OCI-LY1 (cell line): ENCODE measurements at regions not wholly inside any gene's neighbourhood (a gene's known extent, or its start where the extent isn't known, plus 50 kb on each side); places are given as distances from the start of the nearest gene placed in this dataset.

Experiments
- H2AFZ ChIP-seq: fragments of 200-600 bp; sonication (generic), shearing (Covaris generic); 2 replicates; pipeline ENCODE4 v1.6.0; 2014; ENCODE audit warnings: antibody characterized with exemption, mild to moderate bottlenecking, low read length
- H3F3A ChIP-seq: fragments of 200-600 bp; sonication (generic), shearing (Covaris generic); 2 replicates; pipeline ENCODE4 v1.6.0; 2014; ENCODE audit warnings: mild to moderate bottlenecking, antibody characterized with exemption, low read length, moderate library complexity; ENCODE audit not compliant: insufficient read depth
- H3K27ac ChIP-seq: fragments of 200-600 bp; sonication (generic); 2 replicates; pipeline ENCODE4 v1.5.1; 2014; ENCODE audit warnings: low read length, mixed run types, mild to moderate bottlenecking, low read depth; ENCODE audit not compliant: poor library complexity, severe bottlenecking
- H3K27me3 ChIP-seq: fragments of 200-600 bp; sonication (generic); 2 replicates; pipeline ENCODE4 v1.6.0; 2014; ENCODE audit warnings: antibody characterized with exemption, mild to moderate bottlenecking, low read length, moderate library complexity; ENCODE audit not compliant: insufficient read depth
- H3K36me3 ChIP-seq: fragments of 200-600 bp; sonication (generic); 2 replicates; pipeline ENCODE4 v1.6.1; 2014; ENCODE audit warnings: mild to moderate bottlenecking, antibody characterized with exemption, low read length, moderate library complexity, mixed read lengths; ENCODE audit not compliant: insufficient read depth
- H3K4me1 ChIP-seq: fragments of 200-600 bp; sonication (generic); 2 replicates; pipeline ENCODE4 v1.5.1; 2014; ENCODE audit warnings: mild to moderate bottlenecking, low read length, moderate library complexity; ENCODE audit not compliant: insufficient read depth, severe bottlenecking
- H3K4me2 ChIP-seq: fragments of 200-600 bp; sonication (generic), shearing (Covaris generic); 2 replicates; pipeline ENCODE4 v1.6.1; 2014; ENCODE audit warnings: low read length
- H3K4me3 ChIP-seq: fragments of 200-600 bp; sonication (generic); 2 replicates; pipeline ENCODE4 v1.5.1; 2014; ENCODE audit warnings: low read length, low read depth, mild to moderate bottlenecking, mixed read lengths; ENCODE audit not compliant: poor library complexity, severe bottlenecking
- H3K79me2 ChIP-seq: fragments of 200-600 bp; shearing (Covaris generic); 2 replicates; pipeline ENCODE4 v1.6.1; 2016; ENCODE audit warnings: mixed run types, low read length, mixed read lengths; ENCODE audit not compliant: insufficient read depth
- H3K9ac ChIP-seq: fragments of 200-600 bp; sonication (generic), shearing (Covaris generic); 2 replicates; pipeline ENCODE4 v1.6.1; 2014; ENCODE audit warnings: mild to moderate bottlenecking, low read length, mixed read lengths
- H3K9me2 ChIP-seq: fragments of 200-600 bp; sonication (generic), shearing (Covaris generic); 2 replicates; pipeline ENCODE4 v1.6.1; 2014; ENCODE audit warnings: low read depth, mild to moderate bottlenecking, low read length, mixed read lengths
- H3K9me3 ChIP-seq: fragments of 200-600 bp; shearing (Covaris generic); 2 replicates; pipeline ENCODE4 v1.6.1; 2014; ENCODE audit warnings: low read length, mixed read lengths
- H4K20me1 ChIP-seq: fragments of 200-600 bp; sonication (generic), shearing (Covaris generic); 2 replicates; pipeline ENCODE4 v1.6.0; 2016; ENCODE audit warnings: mild to moderate bottlenecking, low read length; ENCODE audit not compliant: insufficient read depth
- EZH2 ChIP-seq: fragments of 200-600 bp; sonication (generic), shearing (Covaris generic); IDR thresholded peaks from 2 replicates; pipeline ENCODE4 v1.8.0; 2017; ENCODE audit warnings: borderline replicate concordance, mixed run types, mild to moderate bottlenecking, antibody characterized with exemption, low read length, moderate library complexity, mixed read lengths
- TF ChIP-seq, protein P1 (sequence below): fragments of 200-600 bp; sonication (generic), shearing (Covaris generic); IDR thresholded peaks from 2 replicates; pipeline ENCODE4 v1.5.1; 2017; ENCODE audit warnings: mild to moderate bottlenecking, antibody characterized with exemption, low read length, moderate library complexity, mixed read lengths

DNA sequence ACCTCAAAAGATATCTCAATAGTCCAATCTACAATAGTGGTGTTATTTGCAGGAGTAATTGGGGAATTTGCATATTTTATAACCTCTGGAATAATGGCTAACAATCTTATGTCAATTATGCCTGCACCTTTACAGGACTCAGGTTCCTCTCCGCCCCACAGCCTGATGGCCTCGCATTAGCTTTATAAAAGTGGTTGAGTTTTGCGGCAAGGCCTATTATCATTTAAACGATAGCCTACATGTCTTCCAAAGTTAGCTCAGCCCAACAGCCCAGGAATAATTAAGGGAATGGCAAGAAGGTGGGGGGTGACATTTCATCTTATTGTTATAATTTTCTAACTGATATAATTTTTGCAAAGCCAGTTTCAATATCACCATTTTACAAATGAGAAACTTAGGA, 97.3 kb downstream of the RTP4 start:
- H2AFZ ChIP-seq: no peak overlapping the region
- no peaks in the 10 kb centered on the region for H3K9me2 ChIP-seq
- no peaks in the 10 kb centered on the region for H3F3A ChIP-seq
- H4K20me1 ChIP-seq: no peaks in the 10 kb centered on the region
- no peak overlapping the region for H3K4me3 ChIP-seq
- no peak overlapping the region for H3K9ac ChIP-seq
- H3K4me2 ChIP-seq: no peak overlapping the region
- H3K9me3 ChIP-seq: no peaks in the 10 kb centered on the region
- no peak overlapping the region for H3K27ac ChIP-seq
- no peaks in the 10 kb centered on the region for H3K36me3 ChIP-seq
- peaks cover 5% of the 10 kb centered on the region; the same call in 1 of the 2 replicates for H3K27me3 ChIP-seq
- H3K4me1 ChIP-seq: no peaks in the 10 kb centered on the region
- TF ChIP-seq, protein P1, sequence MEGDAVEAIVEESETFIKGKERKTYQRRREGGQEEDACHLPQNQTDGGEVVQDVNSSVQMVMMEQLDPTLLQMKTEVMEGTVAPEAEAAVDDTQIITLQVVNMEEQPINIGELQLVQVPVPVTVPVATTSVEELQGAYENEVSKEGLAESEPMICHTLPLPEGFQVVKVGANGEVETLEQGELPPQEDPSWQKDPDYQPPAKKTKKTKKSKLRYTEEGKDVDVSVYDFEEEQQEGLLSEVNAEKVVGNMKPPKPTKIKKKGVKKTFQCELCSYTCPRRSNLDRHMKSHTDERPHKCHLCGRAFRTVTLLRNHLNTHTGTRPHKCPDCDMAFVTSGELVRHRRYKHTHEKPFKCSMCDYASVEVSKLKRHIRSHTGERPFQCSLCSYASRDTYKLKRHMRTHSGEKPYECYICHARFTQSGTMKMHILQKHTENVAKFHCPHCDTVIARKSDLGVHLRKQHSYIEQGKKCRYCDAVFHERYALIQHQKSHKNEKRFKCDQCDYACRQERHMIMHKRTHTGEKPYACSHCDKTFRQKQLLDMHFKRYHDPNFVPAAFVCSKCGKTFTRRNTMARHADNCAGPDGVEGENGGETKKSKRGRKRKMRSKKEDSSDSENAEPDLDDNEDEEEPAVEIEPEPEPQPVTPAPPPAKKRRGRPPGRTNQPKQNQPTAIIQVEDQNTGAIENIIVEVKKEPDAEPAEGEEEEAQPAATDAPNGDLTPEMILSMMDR: no peak
- TF ChIP-seq EZH2: no peak
- no peaks in the 10 kb centered on the region for H3K79me2 ChIP-seq

DNA sequence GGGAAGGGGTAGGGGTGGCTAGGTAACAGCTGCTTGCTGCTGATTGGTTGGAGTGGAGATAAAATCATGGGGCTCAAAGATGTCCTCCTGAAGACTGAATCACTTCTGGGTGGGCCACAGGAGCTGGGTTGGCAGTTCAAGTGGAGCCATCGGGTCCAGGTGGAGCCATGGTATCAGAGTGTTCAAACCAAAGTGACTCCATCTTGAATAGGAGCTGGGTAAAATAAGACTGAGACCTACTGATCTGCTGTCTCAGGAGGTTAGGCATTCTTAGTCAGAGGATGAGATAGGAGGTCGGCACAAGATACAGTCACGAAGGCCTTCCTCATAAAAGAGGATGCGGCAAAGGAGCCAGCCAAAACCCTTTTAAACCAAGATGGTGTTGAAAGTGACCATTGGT, 96.5 kb downstream of the RTP4 start:
- Histone ChIP-seq H3K27ac (no peak overlapping the region), H3K79me2 (no peaks in the 10 kb centered on the region), H3K36me3 (no peaks in the 10 kb centered on the region), H3K9me3 (no peaks in the 10 kb centered on the region), H3F3A (no peaks in the 10 kb centered on the region), H2AFZ (no peak overlapping the region), H3K27me3 (peaks cover 5% of the 10 kb centered on the region; the same call in 1 of the 2 replicates), H3K4me3 (no peak overlapping the region), H3K4me2 (no peak overlapping the region), H4K20me1 (no peaks in the 10 kb centered on the region), H3K9ac (no peak overlapping the region), H3K4me1 (no peaks in the 10 kb centered on the region), H3K9me2 (no peaks in the 10 kb centered on the region)
- no peak for TF ChIP-seq EZH2
- TF ChIP-seq, protein P1: no peak

DNA sequence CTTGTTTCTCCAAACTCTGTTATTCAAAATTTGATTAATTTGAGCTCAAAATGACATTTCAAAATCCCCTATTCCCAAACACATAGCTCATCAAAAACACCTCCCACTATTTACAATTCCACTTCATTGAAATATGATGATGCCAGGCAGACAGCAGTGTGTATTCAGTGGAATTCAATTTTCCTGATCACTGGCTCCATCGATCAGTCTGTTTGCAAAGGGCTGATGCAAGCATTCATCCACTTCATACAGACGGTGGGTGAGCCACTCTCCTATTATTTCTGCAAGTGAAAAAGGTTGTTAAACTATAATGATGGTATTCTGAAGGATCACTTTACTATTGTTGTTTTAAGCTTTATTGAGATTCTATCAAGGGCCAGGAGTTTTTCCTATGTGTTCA, 90.7 kb downstream of the RTP4 start:
- Histone ChIP-seq H3K4me1 (no peaks in the 10 kb centered on the region), H3K36me3 (no peaks in the 10 kb centered on the region), H3K9me3 (no peaks in the 10 kb centered on the region), H3K4me3 (no peak overlapping the region), H3K27ac (no peak overlapping the region), H3K9ac (no peak overlapping the region), H2AFZ (no peak overlapping the region), H3K4me2 (no peak overlapping the region), H3K27me3 (no peaks in the 10 kb centered on the region), H3F3A (no peaks in the 10 kb centered on the region), H3K9me2 (no peaks in the 10 kb centered on the region), H3K79me2 (no peaks in the 10 kb centered on the region), H4K20me1 (no peaks in the 10 kb centered on the region)
- TF ChIP-seq EZH2: no peak
- TF ChIP-seq, protein P1: no peak
